B cell (primary cell): ENCODE measurements at regions not wholly inside any gene's neighbourhood (a gene's known extent, or its start where the extent isn't known, plus 50 kb on each side); places are given as distances from the start of the nearest gene placed in this dataset.

Source experiments
- CTCF ChIP-seq: fragments of 200-600 bp; IDR thresholded peaks from one replicate; pipeline ENCODE4 v1.8.0; 2022; ENCODE audit warnings: antibody characterized with exemption, mild to moderate bottlenecking
- EZH2 ChIP-seq: IDR thresholded peaks from 2 replicates; pipeline ENCODE4 v1.6.1; 2012; ENCODE audit warnings: borderline replicate concordance, low read depth, mild to moderate bottlenecking, moderate library complexity, low read length; ENCODE audit not compliant: insufficient read depth, poor library complexity, severe bottlenecking

GRCh38 chr15:83340087-83340486 is 55.6 kb upstream of the BNC1 start:
- no peak for TF ChIP-seq CTCF
- no peak for TF ChIP-seq EZH2
